ENCODE measurements at regions not wholly inside any gene's neighbourhood (a gene's known extent, or its start where the extent isn't known, plus 50 kb on each side); places are given as distances from the start of the nearest gene placed in this dataset.
A peak's percentile ranks its signal among the peaks of the same experiment; 100 is the strongest.

- no peaks in the 10 kb centered on the region for H3K27me3 ChIP-seq (ENCODE audit: control insufficient read depth, insufficient read depth, low read length)
- no peak overlapping the region for H2AFZ ChIP-seq (ENCODE audit: low read length)
- H3K79me2 ChIP-seq (ENCODE audit: control insufficient read depth, insufficient read depth, low read length): no peaks in the 10 kb centered on the region
- no peak overlapping the region for H3K9ac ChIP-seq (ENCODE audit: insufficient read depth, low read length)
- H3K4me2 ChIP-seq (ENCODE audit: extremely low read depth, insufficient read depth, low read length): no peak overlapping the region
- H3K4me1 ChIP-seq (ENCODE audit: control insufficient read depth, extremely low read depth, insufficient read depth, low read length): no peaks in the 10 kb centered on the region
- H3K27ac ChIP-seq (ENCODE audit: insufficient read depth, low read length): no peak overlapping the region
- no peak for TF ChIP-seq EZH2 (IDR thresholded peaks at IDR 0.05; ENCODE audit: low read length, missing control alignments)
- TF ChIP-seq, protein P1, sequence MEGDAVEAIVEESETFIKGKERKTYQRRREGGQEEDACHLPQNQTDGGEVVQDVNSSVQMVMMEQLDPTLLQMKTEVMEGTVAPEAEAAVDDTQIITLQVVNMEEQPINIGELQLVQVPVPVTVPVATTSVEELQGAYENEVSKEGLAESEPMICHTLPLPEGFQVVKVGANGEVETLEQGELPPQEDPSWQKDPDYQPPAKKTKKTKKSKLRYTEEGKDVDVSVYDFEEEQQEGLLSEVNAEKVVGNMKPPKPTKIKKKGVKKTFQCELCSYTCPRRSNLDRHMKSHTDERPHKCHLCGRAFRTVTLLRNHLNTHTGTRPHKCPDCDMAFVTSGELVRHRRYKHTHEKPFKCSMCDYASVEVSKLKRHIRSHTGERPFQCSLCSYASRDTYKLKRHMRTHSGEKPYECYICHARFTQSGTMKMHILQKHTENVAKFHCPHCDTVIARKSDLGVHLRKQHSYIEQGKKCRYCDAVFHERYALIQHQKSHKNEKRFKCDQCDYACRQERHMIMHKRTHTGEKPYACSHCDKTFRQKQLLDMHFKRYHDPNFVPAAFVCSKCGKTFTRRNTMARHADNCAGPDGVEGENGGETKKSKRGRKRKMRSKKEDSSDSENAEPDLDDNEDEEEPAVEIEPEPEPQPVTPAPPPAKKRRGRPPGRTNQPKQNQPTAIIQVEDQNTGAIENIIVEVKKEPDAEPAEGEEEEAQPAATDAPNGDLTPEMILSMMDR (conservative IDR thresholded peaks at IDR 0.05 in 1 of 2, IDR thresholded peaks at IDR 0.05 in 1 of 2; ENCODE audit: low read depth in 1 of 2, low read length in 2 of 2): no peak
- no peak overlapping the region for H3K4me3 ChIP-seq (replicated peaks in 1 of 4; ENCODE audit: control extremely low read depth in 1 of 4, insufficient read depth in 1 of 4, low read depth in 3 of 4, low read length in 4 of 4)
- H3K36me3 ChIP-seq (ENCODE audit: control insufficient read depth, insufficient read depth, low read length): no peaks in the 10 kb centered on the region
- peak in 1 of 2 donors; percentile 14 for DNase-seq (ENCODE audit: low read depth in 2 of 2)
- H3K9me3 ChIP-seq (ENCODE audit: control insufficient read depth, insufficient read depth, low read depth, low read length): no peaks in the 10 kb centered on the region
- H4K20me1 ChIP-seq (ENCODE audit: control insufficient read depth, extremely low read depth, insufficient read depth, low read length): no peaks in the 10 kb centered on the region
Measured at GRCh38 chr6:23228439-23229024, 659.2 kb downstream of the HDGFL1 start.

GRCh38 chr6:23243854-23244253 lies 674.5 kb downstream of the HDGFL1 start:
- DNase-seq (ENCODE audit: low read depth in 2 of 2): peak in 1 of 2 donors; percentile 41
- Histone ChIP-seq H3K27me3 (ENCODE audit: control insufficient read depth, insufficient read depth, low read length) (no peaks in the 10 kb centered on the region), H2AFZ (ENCODE audit: low read length) (no peak overlapping the region), H3K36me3 (ENCODE audit: control insufficient read depth, insufficient read depth, low read length) (no peaks in the 10 kb centered on the region), H3K4me1 (ENCODE audit: control insufficient read depth, extremely low read depth, insufficient read depth, low read length) (no peaks in the 10 kb centered on the region), H3K4me2 (ENCODE audit: extremely low read depth, insufficient read depth, low read length) (no peak overlapping the region), H3K4me3 (replicated peaks in 1 of 4; ENCODE audit: control extremely low read depth in 1 of 4, insufficient read depth in 1 of 4, low read depth in 3 of 4, low read length in 4 of 4) (no peak overlapping the region), H3K9me3 (ENCODE audit: control insufficient read depth, insufficient read depth, low read depth, low read length) (no peaks in the 10 kb centered on the region), H3K27ac (ENCODE audit: insufficient read depth, low read length) (no peak overlapping the region), H4K20me1 (ENCODE audit: control insufficient read depth, extremely low read depth, insufficient read depth, low read length) (no peaks in the 10 kb centered on the region), H3K79me2 (ENCODE audit: control insufficient read depth, insufficient read depth, low read length) (no peaks in the 10 kb centered on the region), H3K9ac (ENCODE audit: insufficient read depth, low read length) (no peak overlapping the region)
- TF ChIP-seq, protein P1 (conservative IDR thresholded peaks at IDR 0.05 in 1 of 2, IDR thresholded peaks at IDR 0.05 in 1 of 2; ENCODE audit: low read depth in 1 of 2, low read length in 2 of 2): no peak
- TF ChIP-seq EZH2 (IDR thresholded peaks at IDR 0.05; ENCODE audit: low read length, missing control alignments): no peak

DNA sequence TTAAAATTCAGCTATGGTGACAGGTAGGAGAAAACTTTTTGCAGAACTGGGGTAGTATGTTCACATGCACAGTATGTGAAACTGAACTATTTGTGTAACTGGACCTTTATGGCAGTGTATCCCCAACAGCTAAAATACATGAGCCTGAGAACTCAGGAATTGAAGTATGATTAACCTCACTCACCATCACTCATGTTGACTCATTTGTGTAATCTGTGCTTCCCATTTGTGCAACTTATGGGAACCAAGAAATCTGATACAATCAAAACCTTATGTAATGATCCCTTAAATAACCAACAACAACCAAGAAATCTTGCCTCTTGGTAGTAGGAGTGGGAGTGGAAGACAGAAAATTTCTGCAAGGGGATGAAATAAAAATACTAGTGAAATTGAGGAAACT lies 674.9 kb downstream of the HDGFL1 start:
- Histone ChIP-seq H4K20me1 (ENCODE audit: control insufficient read depth, extremely low read depth, insufficient read depth, low read length) (no peaks in the 10 kb centered on the region), H3K9me3 (ENCODE audit: control insufficient read depth, insufficient read depth, low read depth, low read length) (no peaks in the 10 kb centered on the region), H2AFZ (ENCODE audit: low read length) (no peak overlapping the region), H3K36me3 (ENCODE audit: control insufficient read depth, insufficient read depth, low read length) (no peaks in the 10 kb centered on the region), H3K4me2 (ENCODE audit: extremely low read depth, insufficient read depth, low read length) (no peak overlapping the region), H3K9ac (ENCODE audit: insufficient read depth, low read length) (no peak overlapping the region), H3K27me3 (ENCODE audit: control insufficient read depth, insufficient read depth, low read length) (no peaks in the 10 kb centered on the region), H3K27ac (ENCODE audit: insufficient read depth, low read length) (no peak overlapping the region), H3K79me2 (ENCODE audit: control insufficient read depth, insufficient read depth, low read length) (no peaks in the 10 kb centered on the region), H3K4me3 (replicated peaks in 1 of 4; ENCODE audit: control extremely low read depth in 1 of 4, insufficient read depth in 1 of 4, low read depth in 3 of 4, low read length in 4 of 4) (no peak overlapping the region), H3K4me1 (ENCODE audit: control insufficient read depth, extremely low read depth, insufficient read depth, low read length) (no peaks in the 10 kb centered on the region)
- peak; percentile 79 to 86 for DNase-seq (ENCODE audit: low read depth in 2 of 2)
- no peak for TF ChIP-seq EZH2 (IDR thresholded peaks at IDR 0.05; ENCODE audit: low read length, missing control alignments)
- TF ChIP-seq, protein P1 (conservative IDR thresholded peaks at IDR 0.05 in 1 of 2, IDR thresholded peaks at IDR 0.05 in 1 of 2; ENCODE audit: low read depth in 1 of 2, low read length in 2 of 2): no peak
